Germinal center (tissue), 1 donor: ENCODE measurements at regions not wholly inside any gene's neighbourhood (a gene's known extent, or its start where the extent isn't known, plus 50 kb on each side); places are given as distances from the start of the nearest gene placed in this dataset.

Experiments
- DNase-seq: peaks from one replicate; pipeline ENCODE4 v3.0.0; 2012; ENCODE audit warnings: mixed read lengths, low spot score

GRCh38 chr12:124368421-124369032 is 73.6 kb downstream of the RFLNA start:
- DNase-seq: no peak

- no peak for DNase-seq
These were observed 71.0 kb downstream of the RFLNA start for GRCh38 chr12:124365726-124366430.
